ENCODE measurements at regions not wholly inside any gene's neighbourhood (a gene's known extent, or its start where the extent isn't known, plus 50 kb on each side); places are given as distances from the start of the nearest gene placed in this dataset.

DNA sequence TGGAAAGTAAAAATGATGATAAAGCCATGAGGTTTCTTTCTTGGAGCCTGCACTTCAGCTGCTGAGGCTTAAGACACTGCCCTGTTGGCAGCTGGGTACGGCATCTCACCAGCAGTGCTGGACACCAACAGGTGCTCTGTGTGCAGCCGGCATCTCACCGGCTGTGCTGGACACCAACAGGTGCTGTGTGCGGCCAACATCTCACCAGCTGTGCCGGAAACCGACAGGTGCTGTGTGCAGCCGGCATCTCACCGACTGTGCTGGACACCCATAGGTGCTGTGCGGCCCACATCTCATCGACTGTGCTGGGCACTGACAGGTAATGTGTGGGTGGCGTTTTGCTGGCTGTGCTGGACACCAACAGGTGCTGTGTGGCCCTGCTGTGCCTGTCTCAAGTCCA lies 190.8 kb downstream of the TMEM18 start:
- Mint-ChIP-seq H3K27ac (no peak overlapping the region), H3K36me3 (ENCODE audit: low read depth) (no peaks in the 10 kb centered on the region), H3K9me3 (no peaks in the 10 kb centered on the region), H3K4me1 (no peaks in the 10 kb centered on the region), H3K27me3 (ENCODE audit: insufficient read depth) (peaks cover 8% of the 10 kb centered on the region), H3K4me3 (no peak overlapping the region)
- Histone ChIP-seq H3K9ac (ENCODE audit: extremely low read depth, low read length, poor library complexity, severe bottlenecking) (no peak overlapping the region), H3K4me3 (ENCODE audit: low read length) (no peak overlapping the region), H3K27me3 (ENCODE audit: control insufficient read depth, insufficient read depth, low read length, poor library complexity, severe bottlenecking) (no peaks in the 10 kb centered on the region), H3K9me3 (ENCODE audit: control insufficient read depth, low read length) (no peaks in the 10 kb centered on the region), H3K36me3 (ENCODE audit: control insufficient read depth, insufficient read depth, low read length) (no peaks in the 10 kb centered on the region), H3K27ac (ENCODE audit: low read depth, low read length) (no peak overlapping the region), H3K4me1 (ENCODE audit: control insufficient read depth, insufficient read depth, low read length) (no peaks in the 10 kb centered on the region)
- TF ChIP-seq, protein P1, sequence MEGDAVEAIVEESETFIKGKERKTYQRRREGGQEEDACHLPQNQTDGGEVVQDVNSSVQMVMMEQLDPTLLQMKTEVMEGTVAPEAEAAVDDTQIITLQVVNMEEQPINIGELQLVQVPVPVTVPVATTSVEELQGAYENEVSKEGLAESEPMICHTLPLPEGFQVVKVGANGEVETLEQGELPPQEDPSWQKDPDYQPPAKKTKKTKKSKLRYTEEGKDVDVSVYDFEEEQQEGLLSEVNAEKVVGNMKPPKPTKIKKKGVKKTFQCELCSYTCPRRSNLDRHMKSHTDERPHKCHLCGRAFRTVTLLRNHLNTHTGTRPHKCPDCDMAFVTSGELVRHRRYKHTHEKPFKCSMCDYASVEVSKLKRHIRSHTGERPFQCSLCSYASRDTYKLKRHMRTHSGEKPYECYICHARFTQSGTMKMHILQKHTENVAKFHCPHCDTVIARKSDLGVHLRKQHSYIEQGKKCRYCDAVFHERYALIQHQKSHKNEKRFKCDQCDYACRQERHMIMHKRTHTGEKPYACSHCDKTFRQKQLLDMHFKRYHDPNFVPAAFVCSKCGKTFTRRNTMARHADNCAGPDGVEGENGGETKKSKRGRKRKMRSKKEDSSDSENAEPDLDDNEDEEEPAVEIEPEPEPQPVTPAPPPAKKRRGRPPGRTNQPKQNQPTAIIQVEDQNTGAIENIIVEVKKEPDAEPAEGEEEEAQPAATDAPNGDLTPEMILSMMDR (conservative IDR thresholded peaks at IDR 0.05): no peak
- 95 to 98% methylated on average over 6 to 11 of the region's 11 CpGs for WGBS, 2 experiments (ENCODE audit: insufficient coverage in 1 of 2, insufficient read length in 1 of 2)
- DNase-seq: no peak

- H3K36me3 Mint-ChIP-seq (ENCODE audit: low read depth): no peaks in the 10 kb centered on the region
Measured at GRCh38 chr2:481388-481787, 193.5 kb upstream of the ALKAL2 start.

GRCh38 chr2:479490-480176 lies 191.7 kb upstream of the ALKAL2 start:
- TF ChIP-seq, protein P1 (conservative IDR thresholded peaks at IDR 0.05): no peak
- peaks cover 3% of the 10 kb centered on the region for H3K4me1 Mint-ChIP-seq
- Histone ChIP-seq H3K4me1 (ENCODE audit: control insufficient read depth, insufficient read depth, low read length) (no peaks in the 10 kb centered on the region), H3K27ac (ENCODE audit: low read depth, low read length) (no peak overlapping the region), H3K9me3 (ENCODE audit: control insufficient read depth, low read length) (no peaks in the 10 kb centered on the region), H3K9ac (ENCODE audit: extremely low read depth, low read length, poor library complexity, severe bottlenecking) (no peak overlapping the region), H3K4me3 (ENCODE audit: low read length) (no peak overlapping the region), H3K36me3 (ENCODE audit: control insufficient read depth, insufficient read depth, low read length) (no peaks in the 10 kb centered on the region), H3K27me3 (ENCODE audit: control insufficient read depth, insufficient read depth, low read length, poor library complexity, severe bottlenecking) (no peaks in the 10 kb centered on the region)
- peaks cover 1% of the 10 kb centered on the region for H3K9me3 Mint-ChIP-seq
- H3K4me3 Mint-ChIP-seq: no peak overlapping the region
- WGBS, 2 experiments (ENCODE audit: insufficient coverage in 1 of 2, insufficient read length in 1 of 2): 87 to 91% methylated on average over 11 to 13 of the region's 13 CpGs
- no peak overlapping the region for H3K27ac Mint-ChIP-seq
- H3K36me3 Mint-ChIP-seq (ENCODE audit: low read depth): no peaks in the 10 kb centered on the region
- DNase-seq: no peak
- no peaks in the 10 kb centered on the region for H3K27me3 Mint-ChIP-seq (ENCODE audit: insufficient read depth)

More at GRCh38 chr2:481388-481787, 193.5 kb upstream of the ALKAL2 start:
- H3K9me3 Mint-ChIP-seq: no peaks in the 10 kb centered on the region
- Histone ChIP-seq H3K9ac (ENCODE audit: extremely low read depth, low read length, poor library complexity, severe bottlenecking) (no peak overlapping the region), H3K9me3 (ENCODE audit: control insufficient read depth, low read length) (no peaks in the 10 kb centered on the region), H3K4me1 (ENCODE audit: control insufficient read depth, insufficient read depth, low read length) (no peaks in the 10 kb centered on the region), H3K27me3 (ENCODE audit: control insufficient read depth, insufficient read depth, low read length, poor library complexity, severe bottlenecking) (no peaks in the 10 kb centered on the region), H3K36me3 (ENCODE audit: control insufficient read depth, insufficient read depth, low read length) (no peaks in the 10 kb centered on the region), H3K27ac (ENCODE audit: low read depth, low read length) (no peak overlapping the region), H3K4me3 (ENCODE audit: low read length) (no peak overlapping the region)
- WGBS, 2 experiments (ENCODE audit: insufficient coverage in 1 of 2, insufficient read length in 1 of 2): 89 to 96% methylated on average over 12 to 16 of the region's 16 CpGs
- DNase-seq: peak; percentile 73
- peaks cover 2% of the 10 kb centered on the region for H3K27me3 Mint-ChIP-seq (ENCODE audit: insufficient read depth)
- peaks cover 3% of the 10 kb centered on the region for H3K4me1 Mint-ChIP-seq
- TF ChIP-seq, protein P1 (conservative IDR thresholded peaks at IDR 0.05): no peak
- no peak overlapping the region for H3K27ac Mint-ChIP-seq
- H3K4me3 Mint-ChIP-seq: no peak overlapping the region
